H54 (cell line): ENCODE measurements at regions not wholly inside any gene's neighbourhood (a gene's known extent, or its start where the extent isn't known, plus 50 kb on each side); places are given as distances from the start of the nearest gene placed in this dataset.

Source experiments
- DNase-seq: peaks from one replicate; pipeline ENCODE4 v3.0.0; 2011; ENCODE audit warnings: low spot score, mixed read lengths; ENCODE audit not compliant: insufficient read length
- FAIRE-seq: peaks from 3 replicates; lab custom pipeline; 2011; peaks lifted over from hg19 to GRCh38; lab: Jason Lieb, UNC
- POLR2A ChIP-seq: IDR thresholded peaks from 2 replicates; pipeline ENCODE4 v1.6.1; 2011; ENCODE audit warnings: low read depth, mild to moderate bottlenecking, low read length

GRCh38 chr2:168375195-168375798 is 80.8 kb upstream of the CERS6 start:
- TF ChIP-seq POLR2A: no peak
- DNase-seq (no peak), FAIRE-seq (no peak)

- FAIRE-seq (no peak), DNase-seq (no peak)
- no peak for TF ChIP-seq POLR2A
Observed at GRCh38 chr2:168378960-168379669, 77.0 kb upstream of the CERS6 start.

- TF ChIP-seq POLR2A: no peak
- FAIRE-seq: no peak
- no peak for DNase-seq
Observed at GRCh38 chr2:168380500-168380899, 75.6 kb upstream of the CERS6 start.

GRCh38 chr2:168392024-168392423 is 64.0 kb upstream of the CERS6 start:
- no peak for FAIRE-seq
- DNase-seq: no peak
- TF ChIP-seq POLR2A: no peak

GRCh38 chr2:168392797-168393196 is 63.3 kb upstream of the CERS6 start:
- no peak for FAIRE-seq
- TF ChIP-seq POLR2A: no peak
- DNase-seq: no peak

GRCh38 chr2:168394262-168394661 is 61.8 kb upstream of the CERS6 start:
- FAIRE-seq (no peak), DNase-seq (no peak)
- no peak for TF ChIP-seq POLR2A

GRCh38 chr2:168396131-168396530 is 59.9 kb upstream of the CERS6 start:
- FAIRE-seq: no peak
- DNase-seq: no peak
- no peak for TF ChIP-seq POLR2A

- no peak for DNase-seq
- TF ChIP-seq POLR2A: no peak
- no peak for FAIRE-seq
Observed at GRCh38 chr2:168397629-168398028, 58.4 kb upstream of the CERS6 start.

GRCh38 chr2:168401048-168401556 is 55.0 kb upstream of the CERS6 start:
- FAIRE-seq (no peak), DNase-seq (no peak)
- no peak for TF ChIP-seq POLR2A

- DNase-seq (no peak), FAIRE-seq (no peak)
- no peak for TF ChIP-seq POLR2A
Observed at GRCh38 chr2:168401771-168402170, 54.3 kb upstream of the CERS6 start.

GRCh38 chr2:168402531-168402930 is 53.5 kb upstream of the CERS6 start:
- FAIRE-seq: no peak
- no peak for DNase-seq
- TF ChIP-seq POLR2A: no peak

GRCh38 chr2:168403736-168404135 is 52.3 kb upstream of the CERS6 start:
- TF ChIP-seq POLR2A: no peak
- FAIRE-seq: no peak
- no peak for DNase-seq

GRCh38 chr2:168404764-168405163 is 51.3 kb upstream of the CERS6 start:
- FAIRE-seq (no peak), DNase-seq (no peak)
- TF ChIP-seq POLR2A: no peak
